CD4-positive, alpha-beta memory T cell (primary cell): ENCODE measurements at regions not wholly inside any gene's neighbourhood (a gene's known extent, or its start where the extent isn't known, plus 50 kb on each side); places are given as distances from the start of the nearest gene placed in this dataset.

Experiments used
- CTCF ChIA-PET: fragments of 350-600 bp; sonication (Branson Sonifier 250); formaldehyde crosslinking; loops from one replicate; lab custom pipeline; 2021; ENCODE audit warnings: inconsistent platforms; ENCODE audit not compliant: partially characterized antibody; lab: Charles Lee
- POLR2A ChIA-PET: fragments of 350-600 bp; sonication (Branson Sonifier 250); formaldehyde crosslinking; loops from one replicate; lab custom pipeline; 2021; ENCODE audit not compliant: partially characterized antibody; lab: Charles Lee
- DNase-seq, 5 donors: peaks; one replicate each; pipeline versions ENCODE4 v3.0.0 to v3.0.0-alpha.2; 2020 to 2022; ENCODE audit warnings: mixed read lengths in 1 of 5
- H3K27ac ChIP-seq: one replicate; pipeline ENCODE4 v1.7.0; 2013; ENCODE audit warnings: low read depth, low read length
- H3K27me3 ChIP-seq: 2 replicates; pipeline ENCODE4 v1.7.0; 2013; ENCODE audit warnings: mild to moderate bottlenecking, low read length, moderate library complexity; ENCODE audit not compliant: insufficient read depth
- H3K36me3 ChIP-seq: 2 replicates; pipeline ENCODE4 v1.7.0; 2013; ENCODE audit warnings: mild to moderate bottlenecking, low read length, moderate library complexity; ENCODE audit not compliant: insufficient read depth
- H3K4me1 ChIP-seq: 2 replicates; pipeline ENCODE4 v1.7.0; 2013; ENCODE audit warnings: mild to moderate bottlenecking, low read length, moderate library complexity; ENCODE audit not compliant: insufficient read depth
- H3K4me3 ChIP-seq, 2 donors: one replicate each; pipeline ENCODE4 v1.7.0; 2013; ENCODE audit warnings: low read length in 2 of 2, mild to moderate bottlenecking in 1 of 2
- H3K9me3 ChIP-seq, 2 donors: one replicate each; pipeline ENCODE4 v1.7.0; 2013; ENCODE audit warnings: low read length in 2 of 2, control low read depth in 1 of 2; ENCODE audit not compliant: control insufficient read depth in 1 of 2
- H3K27ac Mint-ChIP-seq, 7 donors: one replicate each; pipeline ENCODE4 v1.8.0; 2020 to 2021; ENCODE audit warnings: mixed read lengths in 7 of 7, mild to moderate bottlenecking in 6 of 7, inconsistent platforms in 3 of 7, moderate library complexity in 3 of 7
- H3K27me3 Mint-ChIP-seq, 2 donors: one replicate each; pipeline ENCODE4 v1.8.0; 2020 to 2021; ENCODE audit warnings: mixed read lengths in 2 of 2
- H3K36me3 Mint-ChIP-seq, 2 donors: one replicate each; pipeline ENCODE4 v1.8.0; 2020 to 2021; ENCODE audit warnings: mixed read lengths in 2 of 2, inconsistent platforms in 1 of 2, mild to moderate bottlenecking in 1 of 2
- H3K4me1 Mint-ChIP-seq, 4 donors: one replicate each; pipeline ENCODE4 v1.8.0; 2020 to 2021; ENCODE audit warnings: mixed read lengths in 4 of 4, mild to moderate bottlenecking in 1 of 4
- H3K4me3 Mint-ChIP-seq, 8 donors: one replicate each; pipeline ENCODE4 v1.8.0; 2020 to 2021; ENCODE audit warnings: mixed read lengths in 8 of 8, mild to moderate bottlenecking in 7 of 8, moderate library complexity in 6 of 8, inconsistent platforms in 3 of 8
- H3K9me3 Mint-ChIP-seq, 8 donors: one replicate each; pipeline ENCODE4 v1.8.0; 2020 to 2021; ENCODE audit warnings: mixed read lengths in 8 of 8, mild to moderate bottlenecking in 5 of 8, inconsistent platforms in 3 of 8, moderate library complexity in 1 of 8
- intact Hi-C: fragments of 100-400 bp; cut with micrococcal nuclease; formaldehyde crosslinking; loops from one replicate; pipeline ENCODE4 v1.15.1; 2023

GRCh38 chr11:116615211-116615865 lies 157.4 kb downstream of the BUD13 start:
- Histone ChIP-seq H3K9me3 (no peaks in the 10 kb centered on the region), H3K36me3 (no peaks in the 10 kb centered on the region), H3K4me1 (no peaks in the 10 kb centered on the region), H3K4me3 (no peak overlapping the region), H3K27ac (no peak overlapping the region), H3K27me3 (no peaks in the 10 kb centered on the region)
- H3K27ac Mint-ChIP-seq: no peak overlapping the region
- H3K4me1 Mint-ChIP-seq: no peaks in the 10 kb centered on the region
- ChIA-PET CTCF (no interaction called here), POLR2A (no interaction called here)
- intact Hi-C loops: no loop called here
- H3K27me3 Mint-ChIP-seq: peaks cover 17 to 20% of the 10 kb centered on the region in 2 donors
- peaks cover 0 to 5% of the 10 kb centered on the region in 2 donors for H3K36me3 Mint-ChIP-seq
- no peak for DNase-seq
- peaks cover 0 to 3% (median 0%) of the 10 kb centered on the region in 8 donors for H3K9me3 Mint-ChIP-seq
- no peak overlapping the region for H3K4me3 Mint-ChIP-seq

- H3K36me3 Mint-ChIP-seq: peaks cover 0 to 5% of the 10 kb centered on the region in 2 donors
- Histone ChIP-seq H3K27me3 (no peaks in the 10 kb centered on the region), H3K4me3 (no peak overlapping the region), H3K36me3 (no peaks in the 10 kb centered on the region), H3K4me1 (no peaks in the 10 kb centered on the region), H3K9me3 (no peaks in the 10 kb centered on the region), H3K27ac (no peak overlapping the region)
- CTCF ChIA-PET: no interaction called here
- POLR2A ChIA-PET: no interaction called here
- H3K4me3 Mint-ChIP-seq: no peak overlapping the region
- DNase-seq: no peak
- no peak overlapping the region for H3K27ac Mint-ChIP-seq
- H3K27me3 Mint-ChIP-seq: peaks cover 13 to 20% of the 10 kb centered on the region in 2 donors
- H3K4me1 Mint-ChIP-seq: no peaks in the 10 kb centered on the region
- H3K9me3 Mint-ChIP-seq: peaks cover 0 to 3% (median 0%) of the 10 kb centered on the region in 8 donors
- intact Hi-C loops: no loop called here
Measured at GRCh38 chr11:116614306-116615210, 158.2 kb downstream of the BUD13 start.

GRCh38 chr11:116613206-116613875 lies 159.4 kb downstream of the BUD13 start:
- intact Hi-C loops: no loop called here
- DNase-seq: no peak
- Histone ChIP-seq H3K9me3 (no peaks in the 10 kb centered on the region), H3K27me3 (no peaks in the 10 kb centered on the region), H3K27ac (no peak overlapping the region), H3K36me3 (no peaks in the 10 kb centered on the region), H3K4me1 (no peaks in the 10 kb centered on the region), H3K4me3 (no peak overlapping the region)
- ChIA-PET POLR2A (no interaction called here), CTCF (no interaction called here)
- no peak overlapping the region for H3K4me3 Mint-ChIP-seq
- H3K9me3 Mint-ChIP-seq: peaks cover 0 to 2% (median 0%) of the 10 kb centered on the region in 8 donors
- H3K27me3 Mint-ChIP-seq: peaks cover 12 to 21% of the 10 kb centered on the region in 2 donors
- peaks cover 0 to 5% of the 10 kb centered on the region in 2 donors for H3K36me3 Mint-ChIP-seq
- H3K4me1 Mint-ChIP-seq: no peaks in the 10 kb centered on the region
- peak overlapping the region in 1 of 7 donors; percentile 74 for H3K27ac Mint-ChIP-seq

DNA sequence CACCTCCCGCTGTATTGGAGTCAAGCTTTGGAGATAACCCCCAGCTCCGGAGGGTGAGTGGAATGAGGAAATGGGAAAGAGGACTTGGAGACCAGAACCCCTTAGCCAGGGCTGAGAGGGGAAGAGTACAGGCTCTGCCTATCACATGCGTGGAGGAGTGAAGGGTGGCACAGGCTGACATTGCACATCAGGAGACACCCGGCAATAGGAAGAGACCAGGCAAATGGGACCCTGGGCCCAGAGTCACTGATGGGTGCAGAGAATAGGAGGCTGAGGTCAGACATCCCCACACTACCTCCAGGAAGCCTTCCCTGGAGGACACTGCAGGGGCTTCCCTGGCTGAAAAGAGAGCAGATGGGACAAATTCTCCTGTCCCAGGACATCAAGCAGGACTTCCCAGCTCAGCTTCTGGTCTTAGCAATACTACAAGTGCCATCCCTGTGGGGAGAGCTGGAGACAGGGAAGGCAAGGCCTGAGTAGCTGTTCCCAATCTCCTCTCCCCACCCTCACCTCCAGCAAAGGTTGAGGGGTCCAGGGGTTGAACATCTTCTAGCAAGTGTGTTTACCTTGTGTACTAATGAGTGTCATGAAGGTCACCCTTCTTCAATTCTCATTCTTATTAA lies 160.7 kb downstream of the BUD13 start:
- Histone ChIP-seq H3K4me1 (no peaks in the 10 kb centered on the region), H3K27me3 (no peaks in the 10 kb centered on the region), H3K36me3 (no peaks in the 10 kb centered on the region), H3K9me3 (no peaks in the 10 kb centered on the region), H3K4me3 (no peak overlapping the region), H3K27ac (no peak overlapping the region)
- DNase-seq: no peak
- peaks cover 0 to 1% (median 0%) of the 10 kb centered on the region in 8 donors for H3K9me3 Mint-ChIP-seq
- CTCF ChIA-PET: no interaction called here
- no peaks in the 10 kb centered on the region for H3K4me1 Mint-ChIP-seq
- POLR2A ChIA-PET: no interaction called here
- peaks cover 12 to 20% of the 10 kb centered on the region in 2 donors for H3K27me3 Mint-ChIP-seq
- no peak overlapping the region for H3K27ac Mint-ChIP-seq
- peaks cover 0 to 5% of the 10 kb centered on the region in 2 donors for H3K36me3 Mint-ChIP-seq
- no peak overlapping the region for H3K4me3 Mint-ChIP-seq
- intact Hi-C loops: no loop called here

DNA sequence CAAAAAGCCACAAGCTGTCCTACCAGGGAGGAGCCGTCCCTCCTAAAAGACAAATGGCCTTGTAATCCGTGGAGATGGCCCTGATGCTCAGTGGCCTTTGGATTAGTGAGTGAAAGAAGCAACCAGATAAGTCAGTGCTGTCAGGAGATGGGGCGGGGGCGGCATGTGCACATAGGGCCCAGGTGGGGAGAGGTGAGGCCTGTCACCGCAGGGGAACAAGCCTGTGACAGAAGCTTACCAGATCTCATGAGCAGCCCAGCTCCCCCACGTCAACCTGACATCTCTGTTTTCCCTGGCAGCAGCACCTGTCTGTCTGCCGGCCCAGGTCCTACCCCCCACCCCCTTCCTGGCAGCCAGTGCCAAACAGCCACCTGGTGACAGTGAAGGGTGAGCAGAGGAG lies 162.6 kb downstream of the BUD13 start:
- intact Hi-C loops: no loop called here
- ChIA-PET POLR2A (no interaction called here), CTCF (no interaction called here)
- DNase-seq: no peak
- Mint-ChIP-seq H3K9me3 (no peaks in the 10 kb centered on the region), H3K4me3 (no peak overlapping the region), H3K27me3 (peaks cover 12 to 25% of the 10 kb centered on the region in 2 donors), H3K36me3 (peaks cover 0 to 5% of the 10 kb centered on the region in 2 donors), H3K27ac (no peak overlapping the region), H3K4me1 (no peaks in the 10 kb centered on the region)
- Histone ChIP-seq H3K27ac (no peak overlapping the region), H3K27me3 (no peaks in the 10 kb centered on the region), H3K4me3 (no peak overlapping the region), H3K4me1 (no peaks in the 10 kb centered on the region), H3K36me3 (no peaks in the 10 kb centered on the region), H3K9me3 (no peaks in the 10 kb centered on the region)

GRCh38 chr11:116607027-116607426 lies 165.8 kb downstream of the BUD13 start:
- no peak overlapping the region for H3K27ac ChIP-seq
- intact Hi-C loops: no loop called here
- no peak for DNase-seq
- H3K27me3 Mint-ChIP-seq: peaks cover 11 to 22% of the 10 kb centered on the region in 2 donors
- H3K36me3 ChIP-seq: no peaks in the 10 kb centered on the region
- H3K9me3 ChIP-seq: no peaks in the 10 kb centered on the region
- no peak overlapping the region for H3K27ac Mint-ChIP-seq
- no peaks in the 10 kb centered on the region for H3K4me1 Mint-ChIP-seq
- H3K4me1 ChIP-seq: no peaks in the 10 kb centered on the region
- H3K36me3 Mint-ChIP-seq: peaks cover 0 to 5% of the 10 kb centered on the region in 2 donors
- no peaks in the 10 kb centered on the region for H3K27me3 ChIP-seq
- no peak overlapping the region for H3K4me3 ChIP-seq
- POLR2A ChIA-PET: no interaction called here
- no peaks in the 10 kb centered on the region for H3K9me3 Mint-ChIP-seq
- H3K4me3 Mint-ChIP-seq: no peak overlapping the region
- CTCF ChIA-PET: no interaction called here
